ENCODE measurements at regions not wholly inside any gene's neighbourhood (a gene's known extent, or its start where the extent isn't known, plus 50 kb on each side); places are given as distances from the start of the nearest gene placed in this dataset.

- TF ChIP-seq EZH2 (IDR thresholded peaks at IDR 0.05) (no peak), POLR2AphosphoS5 (IDR thresholded peaks at IDR 0.05; ENCODE audit: borderline replicate concordance, low read depth, low read length) (no peak), FOXP2 (optimal IDR thresholded peaks at IDR 0.05; ENCODE audit: control extremely low read depth, extremely low read length, insufficient read depth) (no peak)
These were observed 169.7 kb upstream of the TFAP2D start for GRCh38 chr6:50543666-50544065.
